Fibroblast of lung (primary cell): ENCODE measurements at regions not wholly inside any gene's neighbourhood (a gene's known extent, or its start where the extent isn't known, plus 50 kb on each side); places are given as distances from the start of the nearest gene placed in this dataset.

Experiments
- DNase-seq, 2 donors: peaks; one replicate each; pipeline versions ENCODE4 v3.0.0 to v3.0.0-alpha.2; 2010; ENCODE audit warnings: low read depth in 2 of 2
- H2AFZ ChIP-seq: 2 replicates; pipeline ENCODE4 v1.5.1; 2012; ENCODE audit warnings: low read length, control low read depth, inconsistent platforms
- H3K27ac ChIP-seq: 2 replicates; pipeline ENCODE4 v1.5.1; 2011; ENCODE audit warnings: low read length, control low read depth; ENCODE audit not compliant: insufficient read depth
- H3K27me3 ChIP-seq: 2 replicates; pipeline ENCODE4 v1.5.1; 2011; ENCODE audit warnings: mild to moderate bottlenecking, low read length; ENCODE audit not compliant: control insufficient read depth, insufficient read depth
- H3K36me3 ChIP-seq: 2 replicates; pipeline ENCODE4 v1.5.1; 2011; ENCODE audit warnings: low read length; ENCODE audit not compliant: control insufficient read depth, insufficient read depth
- H3K4me1 ChIP-seq: 2 replicates; pipeline ENCODE4 v1.5.1; 2011; ENCODE audit warnings: low read length; ENCODE audit not compliant: control insufficient read depth, insufficient read depth; ENCODE audit errors: extremely low read depth
- H3K4me2 ChIP-seq: 2 replicates; pipeline ENCODE4 v1.5.1; 2011; ENCODE audit warnings: low read length, control low read depth; ENCODE audit not compliant: insufficient read depth; ENCODE audit errors: extremely low read depth
- H3K4me3 ChIP-seq, 4 experiments: fragments of 200-600 bp in 1 of 4; sonication (generic) in 1 of 4; replicated peaks in 1 of 4; 2 replicates each; pipeline ENCODE4 v1.5.1; 2011 to 2016; ENCODE audit warnings: low read length in 4 of 4, low read depth in 3 of 4, mild to moderate bottlenecking in 3 of 4, control low read depth in 2 of 4, inconsistent platforms in 1 of 4, mixed read lengths in 1 of 4; ENCODE audit not compliant: insufficient read depth in 1 of 4; ENCODE audit errors: control extremely low read depth in 1 of 4
- H3K79me2 ChIP-seq: 2 replicates; pipeline ENCODE4 v1.5.1; 2012; ENCODE audit warnings: mild to moderate bottlenecking, low read length, inconsistent platforms; ENCODE audit not compliant: control insufficient read depth, insufficient read depth
- H3K9ac ChIP-seq: 2 replicates; pipeline ENCODE4 v1.5.1; 2011; ENCODE audit warnings: mild to moderate bottlenecking, low read length, control low read depth; ENCODE audit not compliant: insufficient read depth
- H3K9me3 ChIP-seq: 2 replicates; pipeline ENCODE4 v1.5.1; 2012; ENCODE audit warnings: low read depth, low read length; ENCODE audit not compliant: control insufficient read depth, insufficient read depth
- H4K20me1 ChIP-seq: 2 replicates; pipeline ENCODE4 v1.5.1; 2011; ENCODE audit warnings: low read length; ENCODE audit not compliant: control insufficient read depth, insufficient read depth; ENCODE audit errors: extremely low read depth
- EZH2 ChIP-seq: IDR thresholded peaks from 2 replicates; pipeline ENCODE4 v1.5.1; 2012; ENCODE audit warnings: low read length, control low read depth, mild to moderate bottlenecking; ENCODE audit errors: missing control alignments
- TF ChIP-seq, protein P1 (sequence below), 2 donors: IDR thresholded peaks in 1 of 2; conservative IDR thresholded peaks in 1 of 2; 1 replicate in 1 of 2; 2 replicates in 1 of 2; pipeline ENCODE4 v1.5.1; 2011 to 2012; ENCODE audit warnings: low read length in 2 of 2, control low read depth in 1 of 2, inconsistent platforms in 1 of 2, low read depth in 1 of 2, mild to moderate bottlenecking in 1 of 2

DNA sequence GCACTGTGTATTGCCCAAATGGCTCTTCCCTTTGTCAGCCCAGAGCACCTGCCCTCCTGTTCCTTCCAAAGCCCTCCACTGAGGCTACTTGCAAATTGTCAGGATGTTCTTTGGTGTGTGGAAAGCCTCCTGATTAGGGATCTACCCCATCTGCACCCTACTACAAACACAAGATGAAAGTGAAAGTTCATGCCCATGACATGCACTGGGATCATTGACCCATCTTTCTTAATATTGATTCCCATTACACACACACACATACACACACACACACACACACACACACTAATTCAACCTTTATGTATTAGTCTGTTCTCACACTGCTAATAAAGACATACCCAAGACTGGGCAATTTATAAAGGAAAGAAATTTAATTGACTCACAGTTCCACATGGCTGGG, 213.7 kb upstream of the IGFBP3 start:
- no peak for DNase-seq
- Histone ChIP-seq H3K9ac (no peak overlapping the region), H3K79me2 (no peaks in the 10 kb centered on the region), H3K4me3 (no peak overlapping the region), H3K27me3 (no peaks in the 10 kb centered on the region), H3K27ac (no peak overlapping the region), H4K20me1 (no peaks in the 10 kb centered on the region), H3K4me1 (no peaks in the 10 kb centered on the region), H3K4me2 (no peak overlapping the region), H3K36me3 (no peaks in the 10 kb centered on the region), H2AFZ (no peak overlapping the region), H3K9me3 (no peaks in the 10 kb centered on the region)
- TF ChIP-seq EZH2 = no peak
- TF ChIP-seq, protein P1, sequence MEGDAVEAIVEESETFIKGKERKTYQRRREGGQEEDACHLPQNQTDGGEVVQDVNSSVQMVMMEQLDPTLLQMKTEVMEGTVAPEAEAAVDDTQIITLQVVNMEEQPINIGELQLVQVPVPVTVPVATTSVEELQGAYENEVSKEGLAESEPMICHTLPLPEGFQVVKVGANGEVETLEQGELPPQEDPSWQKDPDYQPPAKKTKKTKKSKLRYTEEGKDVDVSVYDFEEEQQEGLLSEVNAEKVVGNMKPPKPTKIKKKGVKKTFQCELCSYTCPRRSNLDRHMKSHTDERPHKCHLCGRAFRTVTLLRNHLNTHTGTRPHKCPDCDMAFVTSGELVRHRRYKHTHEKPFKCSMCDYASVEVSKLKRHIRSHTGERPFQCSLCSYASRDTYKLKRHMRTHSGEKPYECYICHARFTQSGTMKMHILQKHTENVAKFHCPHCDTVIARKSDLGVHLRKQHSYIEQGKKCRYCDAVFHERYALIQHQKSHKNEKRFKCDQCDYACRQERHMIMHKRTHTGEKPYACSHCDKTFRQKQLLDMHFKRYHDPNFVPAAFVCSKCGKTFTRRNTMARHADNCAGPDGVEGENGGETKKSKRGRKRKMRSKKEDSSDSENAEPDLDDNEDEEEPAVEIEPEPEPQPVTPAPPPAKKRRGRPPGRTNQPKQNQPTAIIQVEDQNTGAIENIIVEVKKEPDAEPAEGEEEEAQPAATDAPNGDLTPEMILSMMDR (conservative IDR thresholded peaks at IDR 0.05 in 1 of 2, IDR thresholded peaks at IDR 0.05 in 1 of 2; ENCODE audit: low read depth in 1 of 2, low read length in 2 of 2) = no peak

DNA sequence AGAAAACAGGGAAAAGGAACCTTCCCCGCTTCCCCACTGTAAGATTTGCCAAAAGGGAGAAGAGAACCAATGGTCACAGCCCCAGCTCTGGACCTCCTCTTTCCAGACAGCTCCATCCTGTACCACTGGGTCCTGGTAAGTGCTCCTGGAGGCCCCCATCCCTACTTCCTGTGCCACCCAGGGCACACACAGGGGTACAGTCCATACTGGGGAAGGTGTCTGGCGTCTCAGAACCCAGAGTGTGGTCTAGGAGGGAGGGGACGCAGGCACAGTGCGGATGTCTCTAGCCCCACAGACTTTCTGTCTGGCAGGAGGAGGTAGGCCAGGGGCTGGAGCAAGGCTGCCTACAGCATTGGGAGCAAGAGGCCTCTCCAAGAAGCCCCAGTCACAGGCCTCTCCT, 213.3 kb upstream of the IGFBP3 start:
- Histone ChIP-seq H3K4me2 (no peak overlapping the region), H3K4me3 (no peak overlapping the region), H2AFZ (no peak overlapping the region), H3K27me3 (no peaks in the 10 kb centered on the region), H3K9ac (no peak overlapping the region), H3K27ac (no peak overlapping the region), H3K9me3 (no peaks in the 10 kb centered on the region), H4K20me1 (no peaks in the 10 kb centered on the region), H3K4me1 (no peaks in the 10 kb centered on the region), H3K36me3 (no peaks in the 10 kb centered on the region), H3K79me2 (no peaks in the 10 kb centered on the region)
- DNase-seq = no peak
- TF ChIP-seq EZH2 = no peak
- TF ChIP-seq, protein P1 (conservative IDR thresholded peaks at IDR 0.05 in 1 of 2, IDR thresholded peaks at IDR 0.05 in 1 of 2; ENCODE audit: low read depth in 1 of 2, low read length in 2 of 2) = no peak

DNA sequence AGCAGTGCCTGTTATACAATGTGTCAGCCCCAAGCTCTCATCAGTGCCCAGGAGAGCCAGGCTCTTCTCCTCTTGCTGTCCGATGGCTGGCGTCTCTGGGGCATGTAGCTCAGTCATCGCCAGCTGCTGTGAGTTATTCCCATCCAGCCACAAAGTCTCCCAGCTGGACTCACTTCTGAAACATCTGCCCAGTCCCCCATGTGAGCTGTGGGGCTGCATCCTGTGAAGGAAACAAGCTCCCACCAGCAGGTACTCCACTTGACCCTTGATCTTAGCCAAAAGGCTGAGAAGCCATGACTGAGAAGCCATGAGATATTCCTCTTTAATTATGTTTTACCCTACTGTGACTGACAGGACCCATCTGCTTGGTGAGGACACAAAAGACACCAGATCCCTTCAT, 212.7 kb upstream of the IGFBP3 start:
- no peaks in the 10 kb centered on the region for H4K20me1 ChIP-seq
- H3K27me3 ChIP-seq = no peaks in the 10 kb centered on the region
- no peak overlapping the region for H3K4me2 ChIP-seq
- no peaks in the 10 kb centered on the region for H3K36me3 ChIP-seq
- H3K4me1 ChIP-seq = no peaks in the 10 kb centered on the region
- H3K9me3 ChIP-seq = no peaks in the 10 kb centered on the region
- no peak for DNase-seq
- no peak overlapping the region for H3K9ac ChIP-seq
- no peak for TF ChIP-seq EZH2
- TF ChIP-seq, protein P1 (conservative IDR thresholded peaks at IDR 0.05 in 1 of 2, IDR thresholded peaks at IDR 0.05 in 1 of 2; ENCODE audit: low read depth in 1 of 2, low read length in 2 of 2) = no peak
- no peak overlapping the region for H3K4me3 ChIP-seq
- no peak overlapping the region for H3K27ac ChIP-seq
- no peaks in the 10 kb centered on the region for H3K79me2 ChIP-seq
- H2AFZ ChIP-seq = no peak overlapping the region
